Stomach (tissue), 8 donors: ENCODE measurements at regions not wholly inside any gene's neighbourhood (a gene's known extent, or its start where the extent isn't known, plus 50 kb on each side); places are given as distances from the start of the nearest gene placed in this dataset.

Source experiments
- DNase-seq, 2 donors: peaks; one replicate each; pipeline versions ENCODE4 v3.0.0 to v3.0.0-alpha.2; 2013 to 2019
- H3K27ac ChIP-seq, 5 donors: fragments of 200-600 bp in 4 of 5; sonication (generic) in 4 of 5; one replicate each; pipeline ENCODE4 v1.5.1; 2013 to 2019; ENCODE audit warnings: mild to moderate bottlenecking in 1 of 5, moderate library complexity in 1 of 5
- H3K27me3 ChIP-seq, 3 donors: fragments of 200-600 bp; sonication (generic); one replicate each; pipeline ENCODE4 v1.5.1; 2017 to 2019; ENCODE audit warnings: mixed run types in 1 of 3
- H3K36me3 ChIP-seq, 4 donors: fragments of 200-600 bp; sonication (generic); 1 replicate in 3 of 4; 2 replicates in 1 of 4; pipeline ENCODE4 v1.5.1; 2016 to 2019
- H3K4me1 ChIP-seq, 4 donors: fragments of 200-600 bp; sonication (generic); one replicate each; pipeline ENCODE4 v1.5.1; 2016 to 2019
- H3K4me3 ChIP-seq, 4 donors: fragments of 200-600 bp; sonication (generic) in 3 of 4; one replicate each; pipeline ENCODE4 v1.5.1; 2016 to 2019; ENCODE audit warnings: mild to moderate bottlenecking in 1 of 4
- H3K9me3 ChIP-seq, 4 donors: fragments of 200-600 bp; sonication (generic); one replicate each; pipeline ENCODE4 v1.5.1; 2016 to 2019
- CTCF ChIP-seq, 7 experiments: fragments of 450-650 bp in 4 of 7; fragments of 200-600 bp in 3 of 7; sonication (generic) in 3 of 7; IDR thresholded peaks; one replicate each; pipeline ENCODE4 v1.5.1; 2016 to 2019; ENCODE audit warnings: antibody characterized with exemption in 7 of 7, control low read depth in 2 of 7, mild to moderate bottlenecking in 1 of 7
- EP300 ChIP-seq: sonication (generic); formaldehyde crosslinking; IDR thresholded peaks from one replicate; pipeline ENCODE4 v1.6.1; 2017; ENCODE audit warnings: antibody characterized with exemption
- POLR2A ChIP-seq, 4 donors: fragments of 450-650 bp; IDR thresholded peaks; one replicate each; pipeline ENCODE4 v1.6.1; 2016; ENCODE audit warnings: antibody characterized with exemption in 4 of 4, control low read depth in 2 of 4, mild to moderate bottlenecking in 1 of 4, moderate library complexity in 1 of 4
- POLR2AphosphoS5 ChIP-seq, 3 donors: sonication (generic); formaldehyde crosslinking; IDR thresholded peaks; one replicate each; pipeline ENCODE4 v1.6.1; 2016; ENCODE audit warnings: antibody characterized with exemption in 3 of 3
- WGBS, 5 donors: extraction: QIAGEN DNeasy Blood & Tissue Kit in 3 of 5; methylation state at CpG; one replicate each; pipeline versions ENCODE4 v1.1.5 to v1.1.7; 2013 to 2018; 5-methylcytosine and 5-hydroxymethylcytosine counted together
- intact Hi-C: fragments of 100-400 bp; cut with DNase I; formaldehyde crosslinking; loops from one replicate; pipeline ENCODE4 v1.15.1; 2023; ENCODE audit warnings: low total_unique reads
- donor health status: healthy with polysubstance abuse.
- donor health status: Bipolar disorder and iron deficiency.
- donor health status: healthy.

- intact Hi-C loops, result no loop called here
- no peak for TF ChIP-seq EP300
- TF ChIP-seq POLR2A (IDR thresholded peaks at IDR 0.05), result no peak
- no peak for TF ChIP-seq CTCF (IDR thresholded peaks at IDR 0.05)
- TF ChIP-seq POLR2AphosphoS5 (IDR thresholded peaks at IDR 0.05), result no peak
- H3K36me3 ChIP-seq, result no peaks in the 10 kb centered on the region
- WGBS, 5 donors, result 67 to 84% (median 79%) methylated on average over 3 of the region's 3 CpGs
- no peak overlapping the region for H3K4me3 ChIP-seq
- no peak for DNase-seq
- no peaks in the 10 kb centered on the region for H3K27me3 ChIP-seq
- H3K4me1 ChIP-seq, result peaks cover 0 to 7% (median 1%) of the 10 kb centered on the region in 4 donors
- H3K9me3 ChIP-seq, result no peaks in the 10 kb centered on the region
- H3K27ac ChIP-seq, result peak overlapping the region in 2 of 5 donors; percentile 15 to 60
Observed at GRCh38 chr3:59580499-59580898, 530.7 kb upstream of the CFAP20DC start.

GRCh38 chr3:59578129-59578528 is 528.3 kb upstream of the CFAP20DC start:
- no peaks in the 10 kb centered on the region for H3K27me3 ChIP-seq
- WGBS, 5 donors, result 50 to 71% (median 67%) methylated on average over 1 of the region's 1 CpG
- TF ChIP-seq CTCF (IDR thresholded peaks at IDR 0.05) (no peak), EP300 (no peak), POLR2A (IDR thresholded peaks at IDR 0.05) (no peak)
- H3K27ac ChIP-seq, result no peak overlapping the region
- no peaks in the 10 kb centered on the region for H3K36me3 ChIP-seq
- H3K4me1 ChIP-seq, result peaks cover 0 to 17% (median 7%) of the 10 kb centered on the region in 4 donors
- H3K9me3 ChIP-seq, result no peaks in the 10 kb centered on the region
- DNase-seq, result no peak
- intact Hi-C loops, result loop anchor here (10.0 kb wide), 1 partner anchor 287 kb away; no protein-coding TSS in a partner anchor
- H3K4me3 ChIP-seq, result no peak overlapping the region

GRCh38 chr3:59576606-59577005 is 526.8 kb upstream of the CFAP20DC start:
- Histone ChIP-seq H3K4me1 (peaks cover 0 to 17% (median 7%) of the 10 kb centered on the region in 4 donors), H3K27me3 (no peaks in the 10 kb centered on the region), H3K27ac (no peak overlapping the region), H3K36me3 (no peaks in the 10 kb centered on the region), H3K9me3 (no peaks in the 10 kb centered on the region), H3K4me3 (no peak overlapping the region)
- TF ChIP-seq EP300 (no peak), POLR2AphosphoS5 (IDR thresholded peaks at IDR 0.05) (no peak), CTCF (IDR thresholded peaks at IDR 0.05) (no peak), POLR2A (IDR thresholded peaks at IDR 0.05) (no peak)
- WGBS, 5 donors, result 61 to 93% (median 79%) methylated on average over 3 of the region's 3 CpGs
- no peak for DNase-seq
- intact Hi-C loops, result loop anchor here (10.0 kb wide), 1 partner anchor 288 kb away; no protein-coding TSS in a partner anchor

- H3K9me3 ChIP-seq, result no peaks in the 10 kb centered on the region
- peaks cover 0 to 14% (median 7%) of the 10 kb centered on the region in 4 donors for H3K4me1 ChIP-seq
- TF ChIP-seq POLR2AphosphoS5 (IDR thresholded peaks at IDR 0.05) (no peak), POLR2A (IDR thresholded peaks at IDR 0.05) (no peak), CTCF (IDR thresholded peaks at IDR 0.05) (peak in 6 of 7 experiments; percentile 19 to 98 (median 95))
- H3K27ac ChIP-seq, result no peak overlapping the region
- peak; percentile 93 for DNase-seq
- intact Hi-C loops, result loop anchor here (10.0 kb wide), 1 partner anchor 289 kb away; no protein-coding TSS in a partner anchor
- 19 to 38% (median 23%) methylated on average over 5 to 11 of the region's 11 CpGs for WGBS, 5 donors
- no peak overlapping the region for H3K4me3 ChIP-seq
- no peaks in the 10 kb centered on the region for H3K27me3 ChIP-seq
- H3K36me3 ChIP-seq, result no peaks in the 10 kb centered on the region
Observed at GRCh38 chr3:59575113-59576001, 525.5 kb upstream of the CFAP20DC start.
